HL-60 (cell line): ENCODE measurements at regions not wholly inside any gene's neighbourhood (a gene's known extent, or its start where the extent isn't known, plus 50 kb on each side); places are given as distances from the start of the nearest gene placed in this dataset.

ENCODE experiments used
- CTCF ChIP-seq: IDR thresholded peaks from one replicate; pipeline ENCODE4 v1.5.1; 2011; ENCODE audit warnings: low read length, control low read depth, inconsistent platforms; ENCODE audit not compliant: insufficient read depth
- GABPA ChIP-seq: IDR thresholded peaks from 2 replicates; pipeline ENCODE4 v1.6.1; 2012; ENCODE audit warnings: low read depth
- POLR2AphosphoS5 ChIP-seq: IDR thresholded peaks from 2 replicates; pipeline ENCODE4 v1.6.1; 2012; ENCODE audit warnings: low read depth
- REST ChIP-seq: IDR thresholded peaks from 2 replicates; pipeline ENCODE4 v1.6.1; 2012; ENCODE audit warnings: low read depth; ENCODE audit not compliant: insufficient replicate concordance
- SPI1 ChIP-seq: IDR thresholded peaks from 2 replicates; pipeline ENCODE4 v1.6.1; 2012; ENCODE audit warnings: low read depth, mild to moderate bottlenecking, borderline replicate concordance

GRCh38 chr22:27171212-27171611 lies 513.8 kb downstream of the MIAT start:
- TF ChIP-seq CTCF (no peak), GABPA (no peak), POLR2AphosphoS5 (no peak), SPI1 (no peak), REST (no peak)
